Trophoblast cell (in vitro differentiated cells and primary cell): ENCODE measurements at regions not wholly inside any gene's neighbourhood (a gene's known extent, or its start where the extent isn't known, plus 50 kb on each side); places are given as distances from the start of the nearest gene placed in this dataset.

Source experiments
- DNase-seq, 2 donors: peaks; one replicate each; pipeline ENCODE4 v3.0.0-alpha.2; 2016
- H2AFZ ChIP-seq: 2 replicates; pipeline ENCODE4 v1.6.1; 2013; ENCODE audit warnings: low read length, moderate library complexity, mild to moderate bottlenecking; ENCODE audit not compliant: insufficient read depth, poor library complexity
- H2AK5ac ChIP-seq: 2 replicates; pipeline ENCODE4 v1.6.1; 2013; ENCODE audit warnings: mild to moderate bottlenecking, low read length
- H2BK120ac ChIP-seq: 2 replicates; pipeline ENCODE4 v1.6.1; 2013; ENCODE audit warnings: low read length, mild to moderate bottlenecking, moderate library complexity; ENCODE audit not compliant: insufficient read depth, poor library complexity
- H2BK12ac ChIP-seq: 2 replicates; pipeline ENCODE4 v1.6.1; 2013; ENCODE audit warnings: mild to moderate bottlenecking, low read length, moderate library complexity
- H2BK5ac ChIP-seq: 2 replicates; pipeline ENCODE4 v1.6.1; 2013; ENCODE audit warnings: low read length, low read depth, moderate library complexity, mild to moderate bottlenecking; ENCODE audit not compliant: poor library complexity
- H3K14ac ChIP-seq: 2 replicates; pipeline ENCODE4 v1.6.1; 2013; ENCODE audit warnings: mild to moderate bottlenecking, low read length
- H3K18ac ChIP-seq: 2 replicates; pipeline ENCODE4 v1.6.1; 2013; ENCODE audit warnings: mild to moderate bottlenecking, low read length
- H3K23ac ChIP-seq: 2 replicates; pipeline ENCODE4 v1.6.1; 2013; ENCODE audit warnings: low read length
- H3K27ac ChIP-seq: 2 replicates; pipeline ENCODE4 v1.5.1; 2013; ENCODE audit warnings: low read depth, mild to moderate bottlenecking, inconsistent platforms, low read length, moderate library complexity
- H3K27me3 ChIP-seq: 2 replicates; pipeline ENCODE4 v1.6.1; 2013; ENCODE audit warnings: inconsistent platforms, mild to moderate bottlenecking, low read length, moderate library complexity; ENCODE audit not compliant: insufficient read depth
- H3K36me3 ChIP-seq, 2 experiments: 1 replicate in 1 of 2; 2 replicates in 1 of 2; pipeline ENCODE4 v1.6.1; 2013; ENCODE audit warnings: low read length in 2 of 2, mild to moderate bottlenecking in 2 of 2, moderate library complexity in 1 of 2; ENCODE audit not compliant: insufficient read depth in 2 of 2, control insufficient read depth in 1 of 2
- H3K4ac ChIP-seq: 2 replicates; pipeline ENCODE4 v1.6.1; 2013; ENCODE audit warnings: low read depth, mild to moderate bottlenecking, low read length, moderate library complexity
- H3K4me1 ChIP-seq, 2 experiments: 1 replicate in 1 of 2; 2 replicates in 1 of 2; pipeline ENCODE4 v1.6.1; 2013; ENCODE audit warnings: low read length in 2 of 2, mild to moderate bottlenecking in 2 of 2, moderate library complexity in 1 of 2; ENCODE audit not compliant: insufficient read depth in 2 of 2, control insufficient read depth in 1 of 2
- H3K4me2 ChIP-seq: 2 replicates; pipeline ENCODE4 v1.6.1; 2013; ENCODE audit warnings: inconsistent platforms, mild to moderate bottlenecking, low read length, moderate library complexity
- H3K4me3 ChIP-seq: 2 replicates; pipeline ENCODE4 v1.5.1; 2013; ENCODE audit warnings: mild to moderate bottlenecking, low read depth, low read length, inconsistent platforms
- H3K79me1 ChIP-seq: one replicate; pipeline ENCODE4 v1.6.1; 2013; ENCODE audit warnings: low read length
- H3K79me2 ChIP-seq: 2 replicates; pipeline ENCODE4 v1.6.1; 2013; ENCODE audit warnings: low read length, mild to moderate bottlenecking; ENCODE audit not compliant: control insufficient read depth, insufficient read depth, poor library complexity
- H3K9ac ChIP-seq: 2 replicates; pipeline ENCODE4 v1.6.1; 2013; ENCODE audit warnings: mild to moderate bottlenecking, low read length
- H3K9me3 ChIP-seq: 2 replicates; pipeline ENCODE4 v1.6.1; 2013; ENCODE audit warnings: low read depth, mild to moderate bottlenecking, control low read depth, inconsistent platforms, low read length; ENCODE audit not compliant: insufficient read depth
- H4K12ac ChIP-seq: 2 replicates; pipeline ENCODE4 v1.6.1; 2013; ENCODE audit warnings: low read depth, mild to moderate bottlenecking, low read length, moderate library complexity
- H4K8ac ChIP-seq: 2 replicates; pipeline ENCODE4 v1.6.1; 2013; ENCODE audit warnings: low read depth, mild to moderate bottlenecking, low read length, moderate library complexity
- H4K91ac ChIP-seq: one replicate; pipeline ENCODE4 v1.6.1; 2013; ENCODE audit warnings: low read depth, mild to moderate bottlenecking, low read length, moderate library complexity
- WGBS: extraction: QIAGEN DNeasy Blood & Tissue Kit; methylation state at CpG from one replicate; pipeline ENCODE4 v1.1.7; 2013; ENCODE audit warnings: missing lambda C conversion rate; ENCODE audit not compliant: insufficient read length, insufficient coverage; ENCODE audit errors: extremely low coverage; 5-methylcytosine and 5-hydroxymethylcytosine counted together

- Histone ChIP-seq H4K91ac (no peak overlapping the region), H2BK120ac (no peak overlapping the region), H2BK12ac (no peak overlapping the region), H3K79me1 (no peaks in the 10 kb centered on the region), H3K9me3 (peaks cover 3% of the 10 kb centered on the region), H3K4me2 (no peak overlapping the region), H3K4ac (no peak overlapping the region), H3K23ac (no peak overlapping the region), H3K4me1 (peaks cover 4 to 7% of the 10 kb centered on the region in 2 experiments), H3K27me3 (no peaks in the 10 kb centered on the region), H3K9ac (no peak overlapping the region), H3K79me2 (no peaks in the 10 kb centered on the region), H3K4me3 (no peak overlapping the region), H3K36me3 (no peaks in the 10 kb centered on the region), H4K12ac (no peak overlapping the region), H4K8ac (no peak overlapping the region), H2AFZ (no peak overlapping the region), H3K18ac (no peak overlapping the region), H2BK5ac (no peak overlapping the region), H3K27ac (no peak overlapping the region), H2AK5ac (no peak overlapping the region), H3K14ac (no peak overlapping the region)
- no CpG with 5 or more reads among the region's 7 CpGs for WGBS
- DNase-seq = no peak
These were observed 81.1 kb upstream of the RFX8 start for GRCh38 chr2:101556033-101556459.

DNA sequence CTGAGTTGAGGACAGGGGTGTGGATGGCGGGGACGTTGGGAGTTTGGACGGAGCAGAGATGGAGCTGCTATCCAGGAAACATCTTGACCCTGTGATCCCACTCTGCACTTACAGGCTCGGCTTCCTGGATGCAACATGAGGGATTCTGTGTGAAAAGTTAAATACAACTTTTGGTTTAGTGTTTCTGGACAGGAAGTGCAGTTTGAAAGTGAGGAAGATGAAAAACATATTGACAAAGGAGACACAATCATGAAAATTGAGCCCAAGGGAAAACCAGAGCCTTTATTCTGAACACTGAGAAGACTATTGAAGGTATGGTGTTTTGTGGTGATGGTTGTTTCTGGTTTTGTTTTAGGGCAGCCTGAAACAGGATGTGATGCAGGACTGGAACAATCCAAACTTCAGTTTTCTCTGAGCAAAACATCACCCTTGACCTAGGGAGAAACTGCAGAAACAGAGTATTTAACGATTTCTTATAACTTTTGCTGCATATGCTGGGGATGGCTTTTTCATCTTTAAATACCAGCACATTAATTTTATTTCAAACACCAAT, 76.5 kb upstream of the RFX8 start:
- H2BK5ac ChIP-seq = no peak overlapping the region

DNA sequence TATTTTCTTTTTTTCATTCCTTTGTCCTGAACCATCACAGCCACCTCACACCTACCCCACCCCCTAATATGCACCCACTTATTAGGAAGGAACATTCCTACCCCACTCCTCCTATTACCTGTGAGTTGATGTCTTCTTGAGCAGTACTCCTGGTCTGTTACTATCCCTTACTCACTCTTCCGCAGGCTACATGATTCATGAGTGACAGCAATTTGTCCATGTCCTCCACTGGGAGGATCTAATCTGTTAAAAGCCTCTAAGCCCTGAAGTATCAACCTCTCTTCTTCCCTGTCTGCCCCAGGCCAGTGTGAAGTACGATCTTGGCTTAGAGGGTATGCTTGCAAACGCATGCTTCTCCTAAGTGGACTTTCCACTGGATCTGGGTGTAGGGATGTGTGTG, 75.6 kb upstream of the RFX8 start:
- H3K4me1 ChIP-seq = no peaks in the 10 kb centered on the region
- H4K8ac ChIP-seq = no peak overlapping the region
- WGBS = no CpG with 5 or more reads among the region's 3 CpGs
- no peak overlapping the region for H2BK5ac ChIP-seq
- H3K79me2 ChIP-seq = no peaks in the 10 kb centered on the region
- no peak overlapping the region for H3K14ac ChIP-seq
- H4K12ac ChIP-seq = no peak overlapping the region
- DNase-seq = no peak
- no peak overlapping the region for H2AK5ac ChIP-seq
- no peaks in the 10 kb centered on the region for H3K9me3 ChIP-seq
- no peaks in the 10 kb centered on the region for H3K79me1 ChIP-seq
- H2AFZ ChIP-seq = no peak overlapping the region
- no peak overlapping the region for H3K27ac ChIP-seq
- H3K9ac ChIP-seq = no peak overlapping the region
- no peaks in the 10 kb centered on the region for H3K27me3 ChIP-seq
- no peak overlapping the region for H3K4ac ChIP-seq
- H3K4me3 ChIP-seq = no peak overlapping the region
- no peak overlapping the region for H2BK12ac ChIP-seq
- H3K23ac ChIP-seq = no peak overlapping the region
- H3K36me3 ChIP-seq = no peaks in the 10 kb centered on the region
- H3K18ac ChIP-seq = no peak overlapping the region
- no peak overlapping the region for H2BK120ac ChIP-seq
- H4K91ac ChIP-seq = no peak overlapping the region
- H3K4me2 ChIP-seq = no peak overlapping the region

More for the DNA sequence above, 76.5 kb upstream of the RFX8 start:
- H2AFZ ChIP-seq = no peak overlapping the region
- H3K18ac ChIP-seq = no peak overlapping the region
- no peak overlapping the region for H3K4me2 ChIP-seq
- H4K12ac ChIP-seq = no peak overlapping the region
- DNase-seq = no peak
- no peaks in the 10 kb centered on the region for H3K79me1 ChIP-seq
- H3K23ac ChIP-seq = no peak overlapping the region
- H3K4me3 ChIP-seq = no peak overlapping the region
- no peak overlapping the region for H3K27ac ChIP-seq
- no peaks in the 10 kb centered on the region for H3K27me3 ChIP-seq
- no peak overlapping the region for H3K9ac ChIP-seq
- H3K14ac ChIP-seq = no peak overlapping the region
- H3K4ac ChIP-seq = no peak overlapping the region
- no peak overlapping the region for H4K8ac ChIP-seq
- no peak overlapping the region for H4K91ac ChIP-seq
- H3K9me3 ChIP-seq = no peaks in the 10 kb centered on the region
- no peak overlapping the region for H2BK12ac ChIP-seq
- H3K79me2 ChIP-seq = no peaks in the 10 kb centered on the region
- peaks cover 3 to 4% of the 10 kb centered on the region in 2 experiments for H3K4me1 ChIP-seq
- no peaks in the 10 kb centered on the region for H3K36me3 ChIP-seq
- WGBS = no CpG with 5 or more reads among the region's 5 CpGs
- H2AK5ac ChIP-seq = no peak overlapping the region
- H2BK120ac ChIP-seq = no peak overlapping the region

- Histone ChIP-seq H4K91ac (no peak overlapping the region), H2BK5ac (no peak overlapping the region), H3K4me2 (no peak overlapping the region), H3K4me3 (no peak overlapping the region), H3K79me2 (no peaks in the 10 kb centered on the region), H3K9ac (no peak overlapping the region), H3K18ac (no peak overlapping the region), H3K14ac (no peak overlapping the region), H2AFZ (no peak overlapping the region), H4K8ac (no peak overlapping the region), H4K12ac (no peak overlapping the region), H3K27ac (no peak overlapping the region), H2AK5ac (no peak overlapping the region), H2BK120ac (no peak overlapping the region), H3K4me1 (no peaks in the 10 kb centered on the region), H3K9me3 (no peaks in the 10 kb centered on the region), H3K79me1 (no peaks in the 10 kb centered on the region), H3K27me3 (no peaks in the 10 kb centered on the region), H2BK12ac (no peak overlapping the region), H3K36me3 (no peaks in the 10 kb centered on the region), H3K23ac (no peak overlapping the region), H3K4ac (no peak overlapping the region)
- no CpG with 5 or more reads among the region's 1 CpG for WGBS
- DNase-seq = no peak
These were observed 74.5 kb upstream of the RFX8 start for GRCh38 chr2:101549371-101549770.
